IPS-NIHi7 (cell line): ENCODE measurements at regions not wholly inside any gene's neighbourhood (a gene's known extent, or its start where the extent isn't known, plus 50 kb on each side); places are given as distances from the start of the nearest gene placed in this dataset.
"Not testable (repeated sequence)": the region's sequence is repeated elsewhere in the genome, so short reads cannot be mapped to it uniquely, and the experiment has no call there.

Experiments used
- DNase-seq: peaks from one replicate; pipeline ENCODE4 v3.0.0; 2012; ENCODE audit warnings: mixed read lengths; ENCODE audit errors: extremely low spot score

DNA sequence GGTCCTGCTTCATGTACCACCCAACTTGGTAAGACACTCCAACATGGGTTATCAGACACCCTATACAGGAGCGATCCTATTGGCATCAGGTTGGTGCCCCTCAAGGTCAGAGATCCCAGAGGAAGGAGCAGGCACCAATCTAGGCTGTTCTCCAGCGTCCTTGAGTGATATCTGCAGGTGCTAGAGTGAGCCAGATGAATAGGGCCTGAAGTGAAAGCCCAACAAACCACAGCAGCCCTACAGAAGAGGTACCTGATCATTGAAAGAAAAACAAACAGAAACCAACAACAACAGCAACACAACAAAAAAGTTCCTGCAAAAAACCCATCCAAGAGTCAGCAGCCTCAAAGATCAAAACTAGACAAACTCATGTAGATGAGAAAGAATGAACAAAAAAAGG lies 584.8 kb downstream of the HINT1 start:
- no peak for DNase-seq

DNA sequence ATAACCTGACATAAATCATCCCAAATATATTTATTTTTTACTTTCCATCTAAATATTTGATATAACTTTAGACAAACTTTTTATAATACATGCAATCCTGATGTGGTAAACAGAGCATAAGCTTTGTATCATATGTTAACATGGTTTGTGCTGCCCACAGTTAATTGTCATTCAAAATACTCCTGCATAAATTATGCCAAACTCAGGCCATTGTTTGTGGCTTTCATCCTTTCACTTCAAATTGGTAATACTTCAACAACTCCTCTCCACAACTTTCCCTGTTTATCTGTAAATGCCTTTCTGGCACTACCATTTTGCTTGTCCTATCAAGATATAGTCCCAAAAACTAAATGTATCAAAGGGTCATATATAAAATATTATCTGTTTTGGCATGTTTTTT lies 586.7 kb downstream of the HINT1 start:
- no peak for DNase-seq

DNA sequence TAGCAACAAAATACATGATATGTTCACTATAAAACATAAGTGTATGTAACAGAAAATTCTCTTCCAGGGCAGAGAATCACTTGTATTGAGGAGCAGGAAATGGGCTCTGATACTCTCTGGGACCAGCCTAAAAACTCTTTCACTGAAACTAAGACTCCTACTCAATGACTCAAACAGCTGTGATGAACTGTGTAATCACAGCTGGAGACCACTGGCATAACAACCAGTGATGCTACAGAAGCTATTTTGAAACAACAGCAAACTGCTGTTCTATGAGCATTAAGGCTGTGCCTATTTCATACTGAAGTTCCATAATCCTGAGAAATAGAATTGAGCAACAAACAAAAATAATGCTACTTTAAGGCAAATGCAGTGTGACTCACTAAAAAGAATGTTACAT lies 594.0 kb downstream of the HINT1 start:
- no peak for DNase-seq

DNA sequence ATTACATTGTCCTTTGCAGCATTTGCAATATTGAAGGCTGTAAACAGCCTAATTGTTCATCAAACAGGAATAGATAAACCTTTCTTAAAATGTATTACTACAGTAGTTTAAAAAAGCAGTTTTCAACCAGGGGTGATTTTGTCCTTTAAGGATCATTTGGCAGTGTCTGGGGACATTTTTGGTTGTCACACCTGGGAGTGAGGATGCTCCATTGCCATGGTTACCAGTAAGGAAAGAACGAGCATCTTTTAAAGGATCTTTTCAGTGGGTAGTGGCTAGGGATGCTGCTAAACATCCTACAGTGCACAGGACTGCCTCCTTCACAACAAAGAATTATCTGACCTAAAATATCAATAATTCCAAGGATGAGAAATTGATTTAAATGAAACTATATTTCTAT lies 596.3 kb downstream of the HINT1 start:
- DNase-seq, result no peak

DNA sequence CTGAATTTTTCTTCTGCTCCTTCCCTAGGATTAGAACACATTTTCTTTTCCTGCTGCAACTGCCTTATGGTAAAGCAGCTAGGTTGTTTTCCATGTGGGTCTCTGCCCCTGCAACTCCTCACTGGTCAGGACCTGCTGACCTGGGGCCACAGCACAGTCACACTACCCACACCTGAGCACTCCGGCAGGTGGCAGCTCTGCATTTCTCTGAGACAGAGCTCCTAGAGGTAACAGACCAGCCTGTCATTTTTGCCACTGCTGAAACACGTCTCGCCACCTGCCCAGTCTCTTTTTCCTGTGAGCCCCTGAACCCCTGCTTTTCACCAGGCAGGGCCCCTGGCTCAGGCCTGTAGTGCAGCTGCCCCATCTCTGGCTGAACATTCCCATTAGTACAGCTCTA lies 609.6 kb downstream of the HINT1 start:
- no peak for DNase-seq

DNA sequence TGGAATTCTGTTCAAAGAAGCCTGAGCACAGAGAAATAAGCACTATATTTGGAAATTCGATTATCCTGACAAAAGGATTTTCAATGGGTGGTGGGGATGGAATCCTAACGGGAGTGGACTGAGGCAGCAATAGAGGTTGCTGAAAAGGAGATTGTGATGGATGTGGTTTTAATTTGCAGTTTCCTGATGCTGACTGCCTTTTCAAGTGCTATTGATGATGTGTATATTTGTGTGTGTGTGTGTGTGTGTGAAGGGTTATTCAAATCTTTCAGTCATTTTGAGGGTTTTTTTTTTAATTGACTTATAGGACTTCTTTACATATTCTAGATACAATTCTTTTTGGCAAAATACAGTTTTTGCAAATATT lies 614.5 kb downstream of the HINT1 start:
- DNase-seq, result no peak

DNA sequence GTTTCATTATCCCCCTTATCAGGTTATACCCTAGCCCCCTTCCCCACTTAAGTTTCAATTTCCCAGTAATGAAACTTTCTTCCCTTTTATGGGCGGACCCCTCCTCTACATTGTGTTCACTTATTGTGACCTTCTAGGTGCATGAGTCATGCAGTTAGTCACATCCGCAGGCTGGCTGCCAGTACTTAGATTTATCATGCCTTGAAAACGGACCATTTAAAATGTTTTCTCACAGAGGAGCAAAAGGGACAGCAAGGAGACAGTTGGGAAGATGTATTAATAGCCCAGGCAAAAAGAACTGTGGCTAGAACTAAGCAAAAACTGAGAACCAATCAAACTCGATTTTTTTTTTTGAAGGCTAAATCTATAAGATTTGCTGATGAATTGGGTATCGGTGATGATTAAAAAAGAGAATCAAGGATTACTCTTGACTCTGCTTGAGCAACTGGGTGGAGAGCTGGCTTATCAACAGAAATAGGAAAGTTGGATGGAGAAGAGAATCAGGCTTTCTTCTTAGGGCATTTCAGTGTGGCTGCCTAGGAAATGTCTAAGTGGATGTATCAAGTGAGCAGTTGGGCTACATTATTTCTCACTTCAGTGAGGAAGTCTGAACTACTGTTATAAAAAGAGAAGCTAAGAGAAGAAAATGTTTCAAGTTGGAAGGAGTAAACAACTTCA lies 615.0 kb downstream of the HINT1 start:
- no peak for DNase-seq

DNA sequence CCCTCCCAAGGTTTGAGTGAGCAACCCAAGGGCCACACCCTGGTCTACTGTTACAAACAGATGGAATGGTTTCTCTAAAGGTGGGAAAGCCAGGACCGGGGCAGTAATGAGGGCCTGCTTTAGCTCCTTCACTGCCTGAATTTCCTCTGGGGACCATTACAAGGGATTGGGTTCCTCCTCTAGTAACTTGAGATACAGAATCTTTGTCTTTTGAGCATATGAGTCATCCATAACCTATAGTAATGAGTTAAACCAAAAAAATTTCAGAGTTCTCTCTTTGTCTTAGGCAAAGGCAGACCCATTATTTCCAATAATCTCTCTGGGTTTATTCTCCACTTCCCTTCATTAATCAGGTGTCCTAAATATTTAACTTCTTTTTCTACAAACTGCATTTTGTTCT lies 618.8 kb downstream of the HINT1 start:
- DNase-seq, result no peak

DNA sequence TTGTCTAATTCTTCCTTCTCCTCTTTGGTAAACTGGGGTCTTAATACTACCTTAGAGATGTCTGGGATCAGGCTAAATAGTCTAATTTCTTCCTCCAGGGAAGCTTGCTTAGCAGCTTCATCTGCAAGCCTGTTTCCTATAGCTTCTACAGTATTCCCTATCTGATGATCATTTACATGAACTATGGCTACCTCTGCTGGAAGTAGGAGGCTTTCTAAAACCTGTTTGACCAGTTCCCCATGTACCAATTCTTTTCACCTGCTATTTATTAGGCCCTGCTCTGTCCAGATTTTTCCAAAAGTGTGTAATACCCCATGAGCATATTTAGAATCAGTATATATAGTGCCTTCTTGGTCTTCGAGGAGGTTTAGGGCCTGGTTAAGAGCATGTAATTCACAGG lies 619.8 kb downstream of the HINT1 start:
- no peak for DNase-seq

DNA sequence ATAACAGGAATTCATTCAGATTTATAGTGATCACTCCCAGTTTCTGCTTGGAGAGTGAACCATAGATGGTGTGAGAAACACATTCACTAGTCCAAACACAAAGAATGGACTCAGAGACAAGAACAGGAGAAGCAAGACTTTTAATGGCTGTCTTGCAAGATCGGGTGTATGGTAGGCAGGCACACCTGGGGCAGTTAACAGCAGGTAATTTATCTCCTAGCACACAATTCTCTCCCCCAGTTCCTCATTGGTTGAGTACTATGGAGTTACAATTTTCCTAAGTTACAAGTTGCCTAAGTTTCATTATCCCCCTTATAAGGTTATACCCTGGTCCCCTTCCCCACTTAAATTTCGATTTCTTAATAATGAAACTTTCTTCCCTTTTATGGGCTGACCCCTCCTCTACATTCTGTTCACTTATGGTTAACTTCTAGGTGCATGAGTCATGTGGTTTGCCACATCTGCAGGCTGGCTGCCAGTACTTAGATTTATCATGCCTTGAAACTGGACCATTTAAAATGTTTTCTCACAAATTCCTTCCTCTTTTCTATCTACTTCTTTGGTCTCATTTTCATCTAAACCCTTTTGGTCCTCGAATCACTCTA lies 623.3 kb downstream of the HINT1 start:
- DNase-seq, result no peak

DNA sequence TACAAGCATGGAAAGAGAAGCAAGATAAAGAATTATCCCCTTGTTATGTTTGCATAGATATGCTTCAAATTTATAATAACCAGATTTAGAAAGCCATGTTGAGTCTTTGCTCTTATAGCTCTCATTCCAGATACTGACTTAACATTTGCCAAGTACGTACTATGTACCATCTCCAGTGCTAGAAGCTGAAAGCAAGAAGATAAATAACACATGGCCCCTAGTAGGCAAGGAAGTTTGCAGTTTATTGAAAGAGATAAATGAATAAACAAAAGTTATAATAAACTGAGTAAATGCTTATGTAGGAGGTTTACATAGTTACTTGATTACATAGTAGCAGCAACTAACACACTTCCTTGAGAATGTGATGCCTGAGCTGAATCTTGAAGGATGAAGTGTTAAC lies 628.4 kb downstream of the HINT1 start:
- DNase-seq, result no peak

DNA sequence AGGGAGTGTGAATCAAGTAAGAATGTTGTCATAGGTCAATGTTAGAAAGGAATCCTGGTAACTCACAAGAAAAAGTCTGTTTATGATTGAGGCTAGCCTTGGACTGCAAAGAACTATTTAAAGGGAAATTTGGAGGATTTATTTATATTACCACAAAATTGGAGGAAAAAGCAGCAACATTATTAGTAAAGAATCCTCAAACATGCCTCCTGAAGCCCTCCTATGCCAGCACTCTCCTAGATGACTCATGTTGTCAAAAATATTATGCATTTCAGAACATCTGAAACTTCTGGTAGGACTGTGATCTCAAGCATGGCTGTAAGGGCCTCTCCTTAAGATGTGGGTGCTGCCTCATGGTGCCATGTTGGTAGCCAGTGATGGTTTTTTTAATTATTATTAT lies 628.5 kb downstream of the CHSY3 start:
- no peak for DNase-seq

DNA sequence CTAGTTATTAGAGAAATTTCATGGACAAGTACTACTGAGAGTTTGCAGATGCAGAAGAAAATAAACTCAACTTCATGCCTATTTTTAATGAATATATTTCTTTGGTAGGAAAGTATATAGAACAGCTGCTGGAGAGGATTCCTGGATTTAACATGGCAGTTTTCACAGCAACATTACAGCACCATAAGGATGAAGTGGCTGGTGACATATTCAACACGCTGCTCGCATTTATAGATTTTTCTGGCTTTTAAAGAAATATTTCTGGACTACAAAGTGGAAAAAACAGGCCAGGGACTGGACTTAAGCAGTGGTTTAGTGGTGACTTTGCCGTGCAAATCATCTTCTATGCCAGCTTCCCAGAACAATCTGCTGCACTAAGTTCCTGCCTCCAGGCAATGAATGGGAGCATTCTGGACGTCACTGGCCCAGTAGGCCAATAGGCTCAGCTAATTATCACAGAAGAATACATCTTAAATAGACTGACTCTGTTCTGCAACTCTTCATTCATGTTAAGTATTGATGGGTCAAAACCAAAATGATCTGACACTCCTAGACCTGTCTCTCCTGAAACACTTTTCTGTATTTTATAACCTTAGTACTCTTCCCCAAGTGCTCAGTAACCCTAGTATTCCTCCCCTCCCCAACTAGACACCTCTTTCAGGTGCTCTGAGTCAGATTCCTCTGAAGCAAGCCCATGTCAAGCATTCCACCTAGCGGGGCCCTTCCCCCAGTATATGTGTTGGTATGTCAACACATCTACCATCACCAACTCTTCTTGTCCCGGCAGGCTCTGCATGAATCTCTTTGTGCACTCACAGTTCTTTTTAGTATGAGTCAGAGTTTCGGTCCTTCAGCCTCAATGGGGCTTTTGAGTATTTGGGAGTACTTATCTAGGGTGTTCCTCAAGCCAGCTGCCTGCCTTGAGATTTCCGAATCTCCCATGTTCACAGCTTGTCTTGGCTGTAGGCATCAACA lies 625.5 kb downstream of the CHSY3 start:
- DNase-seq, result no peak

DNA sequence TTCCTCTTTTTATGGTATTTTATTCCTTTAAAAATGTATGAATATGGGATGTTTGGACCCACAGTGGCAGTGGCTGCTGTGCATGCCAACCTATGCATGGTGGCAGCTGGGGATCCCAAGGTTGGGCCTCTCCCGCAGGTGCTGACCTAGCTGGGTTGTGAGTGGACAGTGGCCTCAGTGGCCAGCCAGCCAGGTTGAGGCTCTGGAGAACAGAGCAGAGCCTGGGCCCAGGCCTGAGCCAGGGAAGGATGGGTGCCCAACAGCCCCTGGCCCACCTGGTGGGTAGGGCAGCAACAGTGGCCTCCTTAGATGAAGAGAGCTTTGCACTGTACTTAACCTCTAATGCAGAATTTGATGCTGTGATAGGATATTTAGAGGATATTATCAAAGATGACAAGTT lies 624.8 kb downstream of the CHSY3 start:
- no peak for DNase-seq

DNA sequence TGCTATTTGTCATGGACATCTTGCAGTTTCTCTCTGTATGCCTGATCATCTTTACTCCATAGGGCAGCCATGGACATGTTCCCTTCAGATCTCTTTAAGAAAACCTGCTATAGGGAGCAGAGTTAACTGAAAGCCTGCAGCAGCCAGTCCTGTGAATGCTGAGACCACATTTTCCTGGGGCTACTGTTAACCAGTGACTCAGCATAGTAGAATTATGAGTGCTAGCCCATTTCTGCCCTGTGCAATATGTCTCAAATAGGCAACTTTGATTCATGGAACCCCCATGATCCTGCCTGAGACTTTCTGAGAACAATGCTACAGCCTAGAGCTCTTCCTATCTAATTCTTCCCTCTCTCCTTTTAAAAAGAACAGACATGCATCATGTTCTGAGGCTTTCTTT lies 624.2 kb downstream of the CHSY3 start:
- no peak for DNase-seq

DNA sequence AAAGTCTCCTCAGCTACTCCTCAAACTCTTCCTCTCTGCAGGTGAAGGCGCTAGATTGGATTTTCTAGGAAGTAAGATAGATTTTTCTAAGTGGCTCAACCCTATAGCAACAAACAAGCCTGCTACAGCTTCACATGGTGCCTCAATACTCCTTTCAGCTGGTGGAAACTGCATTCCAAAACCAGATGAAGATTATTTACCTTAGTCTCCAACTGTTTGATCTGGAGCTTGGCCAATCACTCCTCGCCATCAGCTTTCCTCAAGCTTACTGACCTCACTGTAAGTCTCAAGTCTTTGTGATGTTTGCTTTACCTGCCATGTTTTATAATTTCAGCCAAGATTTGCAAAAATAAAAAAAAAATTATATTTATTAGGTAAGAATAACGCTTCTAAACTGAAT lies 622.4 kb downstream of the CHSY3 start:
- no peak for DNase-seq

DNA sequence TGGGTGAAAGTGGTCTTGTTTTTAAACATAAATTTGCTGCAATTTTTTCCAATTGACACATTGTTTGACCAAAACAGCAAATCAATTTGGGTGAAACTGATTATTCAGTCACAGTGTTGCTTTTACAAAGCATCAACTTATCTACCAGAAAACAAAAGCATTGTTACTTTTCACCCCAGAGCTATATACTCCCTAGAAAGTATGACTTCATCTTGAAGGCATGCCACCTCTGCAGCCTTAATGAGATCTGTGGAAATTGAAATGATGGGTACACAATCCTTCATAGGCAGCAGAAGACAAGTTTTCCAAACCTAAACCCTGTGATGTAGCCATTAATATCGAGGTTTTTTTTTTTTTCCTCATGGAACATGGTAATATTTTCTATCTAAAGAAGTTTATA lies 615.9 kb downstream of the CHSY3 start:
- DNase-seq, result peak; percentile 22

DNA sequence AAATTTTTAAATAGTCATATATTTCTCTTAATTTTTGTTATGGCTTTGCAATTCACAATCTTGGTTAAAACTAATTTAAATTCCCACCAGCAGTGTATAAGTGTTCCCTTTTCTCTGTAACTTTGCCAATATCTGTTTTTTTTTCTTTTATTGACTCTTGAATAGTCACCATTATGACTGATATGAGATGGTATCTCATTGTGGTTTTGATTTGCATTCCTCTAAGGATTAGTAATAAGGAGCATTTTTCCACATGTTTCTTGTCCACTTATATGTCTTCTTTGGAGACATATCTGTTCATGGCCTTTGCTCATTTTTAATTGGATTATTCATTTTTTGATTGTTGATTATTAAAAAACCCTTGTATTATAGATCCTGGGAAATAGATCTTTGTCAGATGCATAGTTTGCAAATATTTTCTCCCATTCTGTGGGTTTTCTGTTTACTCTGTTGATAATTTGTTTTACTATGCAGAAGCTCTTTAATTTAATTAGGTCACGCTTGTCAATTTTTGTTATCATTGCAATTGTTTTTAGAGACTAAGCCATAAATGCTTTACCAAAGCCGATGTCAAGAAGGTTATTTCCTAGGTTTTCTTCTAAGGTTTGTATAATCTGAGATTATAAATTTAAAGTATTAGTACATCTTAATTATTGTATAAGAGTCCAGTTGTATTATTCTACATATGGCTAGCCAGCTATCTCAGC lies 610.9 kb downstream of the CHSY3 start:
- DNase-seq, result no peak

DNA sequence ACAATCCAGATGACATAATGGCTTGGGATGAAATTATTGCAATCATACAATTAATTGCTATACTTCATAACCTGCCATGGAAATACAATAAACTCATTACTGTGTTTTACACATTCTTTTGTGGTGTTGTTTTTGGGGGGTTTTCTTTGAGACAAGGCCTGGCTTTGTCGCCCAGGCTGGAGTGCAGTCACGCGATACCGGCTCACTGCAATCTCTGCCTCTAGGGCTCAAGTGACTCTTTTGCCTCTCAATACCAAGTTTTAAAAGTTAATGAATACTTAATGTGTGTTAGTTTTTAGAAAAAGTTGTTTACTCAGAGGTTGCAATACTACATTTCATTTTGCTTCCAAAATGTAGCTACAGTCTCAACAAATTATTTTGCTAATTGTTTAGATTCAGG lies 598.4 kb downstream of the CHSY3 start:
- DNase-seq, result no peak

DNA sequence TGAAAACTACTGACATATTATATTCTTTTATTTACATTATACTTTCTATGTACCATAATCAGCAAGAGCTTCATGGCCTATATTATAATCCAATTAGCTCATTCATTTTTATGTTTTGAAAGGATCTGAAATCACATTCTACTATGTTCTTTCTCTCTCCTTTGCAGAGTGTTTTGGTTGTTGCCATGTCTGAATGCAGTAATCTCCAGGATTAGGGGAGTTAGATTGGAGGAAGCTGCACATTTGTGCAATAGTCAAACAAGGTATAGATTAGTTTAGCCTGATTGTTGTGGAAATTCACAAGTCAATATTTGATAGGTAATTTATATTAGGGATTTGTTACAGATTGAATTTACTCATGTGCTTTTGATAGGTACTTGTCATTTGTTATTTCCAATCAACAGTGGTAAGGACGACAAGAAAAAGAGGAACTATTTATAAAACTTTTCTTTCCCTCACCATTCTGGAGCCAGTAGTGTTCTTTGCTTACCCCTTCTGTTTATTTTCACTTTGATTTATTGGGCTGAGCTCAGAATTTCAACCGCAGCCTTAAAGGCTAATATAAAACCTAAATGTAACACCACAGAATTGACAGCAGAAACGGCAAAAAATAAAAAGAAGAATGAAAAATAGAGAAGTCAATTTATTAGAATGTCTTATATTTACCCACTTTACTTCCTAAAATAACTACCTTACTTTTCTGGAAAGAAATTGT lies 597.0 kb downstream of the CHSY3 start:
- no peak for DNase-seq

DNA sequence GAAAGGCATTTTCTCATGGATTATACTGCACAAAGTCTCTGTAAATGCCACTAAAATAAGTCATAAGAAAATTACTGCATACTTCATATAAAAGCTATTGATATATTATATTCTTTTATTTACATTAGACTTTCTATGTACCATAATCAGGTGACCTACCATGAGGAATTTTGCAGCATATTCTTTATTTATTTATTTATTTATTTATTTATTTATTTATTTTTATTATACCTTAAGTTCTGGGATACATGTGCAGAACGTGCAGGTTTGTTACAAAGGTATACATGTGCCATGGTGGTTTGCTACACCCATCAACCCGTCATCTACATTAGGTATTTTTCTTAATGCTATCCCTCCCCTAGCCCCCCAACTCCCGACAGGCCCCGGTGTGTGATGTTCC lies 596.2 kb downstream of the CHSY3 start:
- not testable (repeated sequence) for DNase-seq

DNA sequence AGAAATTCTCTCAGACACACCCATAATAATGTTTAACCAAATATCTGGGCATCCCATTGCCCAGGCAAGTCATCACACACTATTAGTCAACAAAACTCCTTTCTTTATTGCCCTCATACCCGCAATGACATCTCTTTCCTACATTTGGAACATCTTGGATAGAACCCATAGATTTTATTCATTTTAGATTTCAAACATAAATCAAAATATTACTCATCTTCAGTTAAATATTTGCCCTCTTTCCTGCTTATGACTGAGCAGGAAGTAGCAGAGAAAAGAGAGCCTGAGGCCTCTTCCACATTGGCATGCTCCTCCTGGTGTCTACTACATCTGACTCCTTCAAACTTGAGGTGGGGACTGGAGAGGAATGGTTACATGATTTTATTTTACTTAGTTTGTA lies 592.0 kb downstream of the CHSY3 start:
- DNase-seq, result no peak
